Right atrium auricular region (tissue), 2 donors: ENCODE measurements at regions not wholly inside any gene's neighbourhood (a gene's known extent, or its start where the extent isn't known, plus 50 kb on each side); places are given as distances from the start of the nearest gene placed in this dataset.
A peak's percentile ranks its signal among the peaks of the same experiment; 100 is the strongest.

Experiments used
- DNase-seq: peaks from one replicate; pipeline ENCODE4 v3.0.0-alpha.2; 2019; ENCODE audit warnings: low spot score
- H3K27ac ChIP-seq, 2 donors: fragments of 200-600 bp; sonication (generic); 1 replicate in 1 of 2; 2 replicates in 1 of 2; pipeline ENCODE4 v1.5.1; 2016 to 2019
- H3K27me3 ChIP-seq, 2 donors: fragments of 200-600 bp; sonication (generic); one replicate each; pipeline versions ENCODE4 v1.5.1 to v1.6.0; 2017 to 2019
- H3K36me3 ChIP-seq: fragments of 200-600 bp; sonication (generic); one replicate; pipeline ENCODE4 v1.5.1; 2016
- H3K4me1 ChIP-seq, 2 donors: fragments of 200-600 bp; sonication (generic); one replicate each; pipeline versions ENCODE4 v1.5.1 to v1.6.0; 2017 to 2019
- H3K4me3 ChIP-seq, 2 donors: fragments of 200-600 bp; sonication (generic); 1 replicate in 1 of 2; 2 replicates in 1 of 2; pipeline ENCODE4 v1.5.1; 2017 to 2019; ENCODE audit warnings: mild to moderate bottlenecking in 1 of 2, moderate library complexity in 1 of 2
- H3K9me3 ChIP-seq, 2 donors: fragments of 200-600 bp; sonication (generic); one replicate each; pipeline ENCODE4 v1.5.1; 2019
- CTCF ChIP-seq, 2 donors: fragments of 200-600 bp; sonication (generic); IDR thresholded peaks; one replicate each; pipeline ENCODE4 v1.5.1; 2019; ENCODE audit warnings: antibody characterized with exemption in 2 of 2

- DNase-seq: no peak
- H3K27me3 ChIP-seq: no peaks in the 10 kb centered on the region
- no peaks in the 10 kb centered on the region for H3K36me3 ChIP-seq
- H3K4me3 ChIP-seq: no peak overlapping the region
- peak overlapping the region in 1 of 2 donors; percentile 2 for H3K27ac ChIP-seq
- H3K9me3 ChIP-seq: no peaks in the 10 kb centered on the region
- no peak for TF ChIP-seq CTCF (IDR thresholded peaks at IDR 0.05)
- peaks cover 0 to 35% of the 10 kb centered on the region in 2 donors for H3K4me1 ChIP-seq
Observed at GRCh38 chr16:85445064-85445778, 167.9 kb upstream of the GSE1 start.

- Histone ChIP-seq H3K27ac (peak overlapping the region in 1 of 2 donors; percentile 2), H3K4me3 (no peak overlapping the region), H3K36me3 (no peaks in the 10 kb centered on the region), H3K4me1 (peaks cover 0 to 35% of the 10 kb centered on the region in 2 donors), H3K9me3 (no peaks in the 10 kb centered on the region), H3K27me3 (no peaks in the 10 kb centered on the region)
- TF ChIP-seq CTCF (IDR thresholded peaks at IDR 0.05): no peak
- no peak for DNase-seq
Observed at GRCh38 chr16:85445779-85446222, 167.3 kb upstream of the GSE1 start.

GRCh38 chr16:85446951-85447692, 166.0 kb upstream of the GSE1 start:
- Histone ChIP-seq H3K27me3 (no peaks in the 10 kb centered on the region), H3K4me1 (peaks cover 0 to 35% of the 10 kb centered on the region in 2 donors), H3K4me3 (no peak overlapping the region), H3K9me3 (no peaks in the 10 kb centered on the region), H3K36me3 (no peaks in the 10 kb centered on the region), H3K27ac (no peak overlapping the region)
- DNase-seq: no peak
- no peak for TF ChIP-seq CTCF (IDR thresholded peaks at IDR 0.05)

- no peak for TF ChIP-seq CTCF (IDR thresholded peaks at IDR 0.05)
- no peak for DNase-seq
- H3K27me3 ChIP-seq: no peaks in the 10 kb centered on the region
- H3K4me1 ChIP-seq: peaks cover 0 to 35% of the 10 kb centered on the region in 2 donors
- H3K4me3 ChIP-seq: no peak overlapping the region
- H3K36me3 ChIP-seq: no peaks in the 10 kb centered on the region
- H3K9me3 ChIP-seq: no peaks in the 10 kb centered on the region
- no peak overlapping the region for H3K27ac ChIP-seq
Observed at GRCh38 chr16:85447693-85448313, 165.3 kb upstream of the GSE1 start.

GRCh38 chr16:85448557-85449190, 164.4 kb upstream of the GSE1 start:
- Histone ChIP-seq H3K36me3 (no peaks in the 10 kb centered on the region), H3K27ac (no peak overlapping the region), H3K27me3 (no peaks in the 10 kb centered on the region), H3K9me3 (no peaks in the 10 kb centered on the region), H3K4me1 (peaks cover 0 to 35% of the 10 kb centered on the region in 2 donors), H3K4me3 (no peak overlapping the region)
- no peak for DNase-seq
- TF ChIP-seq CTCF (IDR thresholded peaks at IDR 0.05): no peak
